GM06990 (cell line): ENCODE measurements at regions not wholly inside any gene's neighbourhood (a gene's known extent, or its start where the extent isn't known, plus 50 kb on each side); places are given as distances from the start of the nearest gene placed in this dataset.

Experiments used
- DNase-seq: peaks from one replicate; pipeline ENCODE4 v3.0.0-alpha.2; 2011; ENCODE audit not compliant: insufficient read length; ENCODE audit errors: extremely low read depth
- H3K27me3 ChIP-seq: replicated peaks from 2 replicates; pipeline ENCODE4 v1.6.0; 2011; ENCODE audit warnings: low read length; ENCODE audit not compliant: control insufficient read depth, insufficient read depth
- H3K36me3 ChIP-seq: 2 replicates; pipeline ENCODE4 v1.5.1; 2011; ENCODE audit warnings: low read length; ENCODE audit not compliant: control insufficient read depth, insufficient read depth
- H3K4me3 ChIP-seq: replicated peaks from 2 replicates; pipeline ENCODE4 v1.5.1; 2011; ENCODE audit warnings: low read depth, mild to moderate bottlenecking, control low read depth, low read length
- CTCF ChIP-seq: IDR thresholded peaks from 2 replicates; pipeline ENCODE4 v1.5.1; 2011; ENCODE audit warnings: low read length, control low read depth, mild to moderate bottlenecking, inconsistent platforms; ENCODE audit not compliant: insufficient read depth, poor library complexity, severe bottlenecking

DNA sequence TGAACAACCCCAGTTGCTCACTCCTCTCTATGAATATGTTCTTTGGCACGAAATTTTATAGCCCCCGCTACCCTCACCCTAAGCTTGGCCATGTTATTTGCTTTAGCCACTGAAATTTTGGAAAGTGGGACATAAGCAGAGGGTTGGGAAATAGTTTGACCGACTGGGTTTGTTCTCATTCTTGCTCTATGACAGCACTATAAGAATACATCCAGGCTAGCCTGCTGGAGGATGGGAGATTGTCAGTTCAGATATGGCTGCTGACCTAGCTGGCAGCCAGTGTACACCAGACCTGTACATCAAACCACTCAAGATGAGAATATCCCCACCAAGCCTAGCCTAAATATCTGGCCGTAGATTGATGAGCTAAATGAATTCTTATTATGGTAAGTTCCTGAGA lies 298.1 kb downstream of the PDGFC start:
- H3K4me3 ChIP-seq, result no peak overlapping the region
- DNase-seq, result no peak
- no peaks in the 10 kb centered on the region for H3K36me3 ChIP-seq
- no peaks in the 10 kb centered on the region for H3K27me3 ChIP-seq
- no peak for TF ChIP-seq CTCF

GRCh38 chr4:156672492-156673305 lies 298.9 kb downstream of the PDGFC start:
- Histone ChIP-seq H3K27me3 (no peaks in the 10 kb centered on the region), H3K4me3 (no peak overlapping the region), H3K36me3 (no peaks in the 10 kb centered on the region)
- no peak for TF ChIP-seq CTCF
- no peak for DNase-seq

- H3K27me3 ChIP-seq, result no peaks in the 10 kb centered on the region
- no peaks in the 10 kb centered on the region for H3K36me3 ChIP-seq
- DNase-seq, result no peak
- no peak for TF ChIP-seq CTCF
- H3K4me3 ChIP-seq, result no peak overlapping the region
These were observed 305.7 kb downstream of the PDGFC start for GRCh38 chr4:156665780-156666366.

- H3K4me3 ChIP-seq, result no peak overlapping the region
- no peaks in the 10 kb centered on the region for H3K36me3 ChIP-seq
- H3K27me3 ChIP-seq, result no peaks in the 10 kb centered on the region
- TF ChIP-seq CTCF, result no peak
- no peak for DNase-seq
These were observed 307.9 kb downstream of the PDGFC start for GRCh38 chr4:156663663-156664062.

DNA sequence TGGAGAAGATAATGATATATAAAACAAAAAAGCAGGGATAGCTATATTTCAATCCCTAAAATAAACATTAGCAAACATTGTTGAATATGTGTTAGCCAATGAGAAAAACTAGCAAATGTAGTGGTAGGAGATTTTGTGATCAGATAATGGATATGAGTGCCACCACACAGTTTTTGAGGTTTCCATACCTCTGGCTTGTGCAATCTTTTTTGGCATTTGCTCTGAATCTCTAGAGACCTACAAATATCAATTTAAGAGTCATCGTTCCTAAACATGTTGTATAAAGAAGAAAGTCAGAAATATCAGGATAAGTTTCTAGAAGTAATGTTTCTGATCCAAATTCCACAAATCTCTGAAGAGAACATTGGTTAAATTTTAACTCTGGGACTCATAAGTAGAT lies 308.7 kb downstream of the PDGFC start:
- Histone ChIP-seq H3K4me3 (no peak overlapping the region), H3K27me3 (no peaks in the 10 kb centered on the region), H3K36me3 (no peaks in the 10 kb centered on the region)
- DNase-seq, result no peak
- TF ChIP-seq CTCF, result no peak
